H1 (cell line): ENCODE measurements at regions not wholly inside any gene's neighbourhood (a gene's known extent, or its start where the extent isn't known, plus 50 kb on each side); places are given as distances from the start of the nearest gene placed in this dataset.

ENCODE experiments used
- CTCF ChIA-PET: fragments of 300-600 bp; sonication (Branson Sonifier 250); formaldehyde crosslinking; loops from one replicate; lab custom pipeline; 2021; ENCODE audit not compliant: partially characterized antibody; lab: Charles Lee
- POLR2A ChIA-PET: fragments of 300-600 bp; sonication (Branson Sonifier 250); formaldehyde crosslinking; loops from one replicate; lab custom pipeline; 2021; ENCODE audit warnings: inconsistent platforms; ENCODE audit not compliant: partially characterized antibody; lab: Charles Lee
- DNase-seq, 2 experiments: peaks; one replicate each; pipeline versions ENCODE4 v3.0.0 to v3.0.0-alpha.2; 2010 to 2022; ENCODE audit warnings: low spot score in 2 of 2, low read depth in 1 of 2, mixed read lengths in 1 of 2
- FAIRE-seq: peaks from 2 replicates; lab custom pipeline; 2011; peaks lifted over from hg19 to GRCh38; lab: Jason Lieb, UNC
- H2AFZ ChIP-seq: 2 replicates; pipeline ENCODE4 v1.8.1; 2012; ENCODE audit warnings: low read length, inconsistent platforms
- H2AK5ac ChIP-seq: 2 replicates; pipeline ENCODE4 v1.6.1; 2013; ENCODE audit warnings: low read depth, low read length
- H2BK120ac ChIP-seq: replicated peaks from 2 replicates; pipeline ENCODE3; 2013; ENCODE audit warnings: low read depth, low read length, inconsistent platforms
- H2BK12ac ChIP-seq: 2 replicates; pipeline ENCODE4 v1.6.1; 2013; ENCODE audit warnings: low read depth, low read length
- H2BK15ac ChIP-seq: 2 replicates; pipeline ENCODE4 v1.6.1; 2013; ENCODE audit warnings: low read length
- H2BK20ac ChIP-seq: 2 replicates; pipeline ENCODE4 v1.6.1; 2013; ENCODE audit warnings: low read length
- H2BK5ac ChIP-seq: 2 replicates; pipeline ENCODE4 v1.6.1; 2013; ENCODE audit warnings: low read depth, low read length
- H3K14ac ChIP-seq: 2 replicates; pipeline ENCODE4 v1.6.1; 2013; ENCODE audit warnings: inconsistent platforms; ENCODE audit not compliant: insufficient read length
- H3K18ac ChIP-seq: 2 replicates; pipeline ENCODE4 v1.6.1; 2013; ENCODE audit warnings: low read length; ENCODE audit errors: extremely low read depth
- H3K23ac ChIP-seq: 2 replicates; pipeline ENCODE4 v1.6.1; 2013; ENCODE audit warnings: inconsistent platforms; ENCODE audit not compliant: insufficient read length
- H3K23me2 ChIP-seq: 2 replicates; pipeline ENCODE4 v1.6.1; 2013; ENCODE audit warnings: low read depth, low read length
- H3K27ac ChIP-seq: 2 replicates; pipeline ENCODE4 v1.6.1; 2011; ENCODE audit warnings: low read depth, low read length, inconsistent platforms
- H3K27me3 ChIP-seq, 4 experiments: replicated peaks in 1 of 4; 1 replicate in 1 of 4; 2 replicates in 3 of 4; pipeline versions ENCODE4 v1.6.1 to v1.8.1; 2011 to 2013; ENCODE audit warnings: low read length in 3 of 4, mild to moderate bottlenecking in 3 of 4, inconsistent platforms in 2 of 4, mixed read lengths in 2 of 4, moderate library complexity in 1 of 4; ENCODE audit not compliant: control insufficient read depth in 3 of 4, insufficient read depth in 3 of 4; ENCODE audit errors: extremely low read depth in 1 of 4
- H3K36me3 ChIP-seq, 4 experiments: 2 replicates each; pipeline versions ENCODE4 v1.6.1 to v1.8.1; 2011 to 2013; ENCODE audit warnings: mild to moderate bottlenecking in 4 of 4, low read length in 3 of 4, moderate library complexity in 2 of 4, control low read depth in 1 of 4, inconsistent platforms in 1 of 4; ENCODE audit not compliant: insufficient read depth in 4 of 4, control insufficient read depth in 2 of 4
- H3K4ac ChIP-seq: replicated peaks from 2 replicates; pipeline ENCODE3; 2013; ENCODE audit warnings: low read length, low read depth, mixed read lengths, inconsistent platforms; ENCODE audit not compliant: insufficient read length
- H3K4me1 ChIP-seq, 4 experiments: replicated peaks in 1 of 4; 1 replicate in 1 of 4; 2 replicates in 3 of 4; pipeline versions ENCODE4 v1.6.1 to v1.8.1; 2011 to 2013; ENCODE audit warnings: low read length in 3 of 4, inconsistent platforms in 2 of 4, mixed read lengths in 1 of 4; ENCODE audit not compliant: insufficient read depth in 4 of 4, control insufficient read depth in 3 of 4
- H3K4me2 ChIP-seq, 2 experiments: 2 replicates each; pipeline versions ENCODE4 v1.6.1 to v1.8.1; 2011 to 2013; ENCODE audit warnings: low read depth in 2 of 2, low read length in 2 of 2, control low read depth in 1 of 2, inconsistent platforms in 1 of 2, mild to moderate bottlenecking in 1 of 2; ENCODE audit not compliant: insufficient read depth in 1 of 2
- H3K4me3 ChIP-seq, 4 experiments: fragments of 200-600, 300-600 bp in 1 of 4; sonication (generic), shearing (Covaris generic), sonication (Bioruptor Twin) in 1 of 4; 2 replicates each; pipeline versions ENCODE4 v1.5.1 to v1.8.1; 2011 to 2016; ENCODE audit warnings: low read length in 4 of 4, low read depth in 3 of 4, control low read depth in 2 of 4, inconsistent platforms in 2 of 4, mild to moderate bottlenecking in 2 of 4, mixed read lengths in 1 of 4, moderate library complexity in 1 of 4; ENCODE audit not compliant: insufficient read depth in 2 of 4; ENCODE audit errors: extremely low read depth in 1 of 4
- H3K56ac ChIP-seq: replicated peaks from 2 replicates; pipeline ENCODE3; 2013; ENCODE audit warnings: low read depth, mild to moderate bottlenecking, mixed read lengths, low read length, inconsistent platforms; ENCODE audit not compliant: insufficient read length
- H3K79me1 ChIP-seq: 2 replicates; pipeline ENCODE4 v1.6.1; 2013; ENCODE audit warnings: low read depth, low read length, control low read depth
- H3K79me2 ChIP-seq, 2 experiments: 2 replicates each; pipeline versions ENCODE4 v1.6.1 to v1.8.1; 2012 to 2013; ENCODE audit warnings: low read length in 2 of 2, mild to moderate bottlenecking in 2 of 2, inconsistent platforms in 1 of 2; ENCODE audit not compliant: insufficient read depth in 2 of 2, control insufficient read depth in 1 of 2
- H3K9ac ChIP-seq, 4 experiments: replicated peaks in 1 of 4; 1 replicate in 1 of 4; 2 replicates in 3 of 4; pipeline versions ENCODE4 v1.6.1 to v1.8.1; 2011 to 2013; ENCODE audit warnings: low read depth in 3 of 4, low read length in 3 of 4, control low read depth in 2 of 4, mild to moderate bottlenecking in 2 of 4, moderate library complexity in 2 of 4, inconsistent platforms in 1 of 4; ENCODE audit errors: extremely low read depth in 1 of 4
- H3K9me3 ChIP-seq, 2 experiments: 2 replicates each; pipeline versions ENCODE4 v1.6.1 to v1.8.1; 2012 to 2013; ENCODE audit warnings: mild to moderate bottlenecking in 2 of 2, moderate library complexity in 2 of 2, control low read depth in 1 of 2, inconsistent platforms in 1 of 2, low read depth in 1 of 2, low read length in 1 of 2, mixed read lengths in 1 of 2; ENCODE audit not compliant: insufficient read depth in 2 of 2
- H4K20me1 ChIP-seq, 2 experiments: replicated peaks in 1 of 2; 2 replicates each; pipeline versions ENCODE3 to v1.8.1; 2011 to 2013; ENCODE audit warnings: inconsistent platforms in 2 of 2, low read length in 2 of 2, mild to moderate bottlenecking in 1 of 2; ENCODE audit not compliant: insufficient read depth in 2 of 2, control insufficient read depth in 1 of 2
- H4K5ac ChIP-seq: 2 replicates; pipeline ENCODE4 v1.6.1; 2013; ENCODE audit warnings: low read length, low read depth, mixed read lengths, inconsistent platforms; ENCODE audit not compliant: insufficient read length
- H4K8ac ChIP-seq: 2 replicates; pipeline ENCODE4 v1.8.0; 2013; ENCODE audit warnings: mild to moderate bottlenecking, moderate library complexity, low read length, inconsistent platforms; ENCODE audit not compliant: insufficient read depth; ENCODE audit errors: extremely low read depth
- H4K91ac ChIP-seq: replicated peaks from 2 replicates; pipeline ENCODE3; 2013; ENCODE audit warnings: low read length, mixed read lengths, inconsistent platforms; ENCODE audit not compliant: insufficient read length
- BRCA1 ChIP-seq: IDR thresholded peaks from 2 replicates; pipeline ENCODE4 v1.6.1; 2012; ENCODE audit warnings: low read depth, low read length, improper control_type of control experiment
- CBX5 ChIP-seq: fragments of 300-800, 300-1000 bp; sonication (generic); IDR thresholded peaks from 2 replicates; pipeline ENCODE4 v1.7.1; 2016; ENCODE audit warnings: antibody characterized with exemption, low read length, low read depth
- MAFK ChIP-seq: IDR thresholded peaks from 2 replicates; pipeline ENCODE4 v1.6.1; 2012; ENCODE audit warnings: low read depth, mild to moderate bottlenecking, improper control_type of control experiment, low read length
- NRF1 ChIP-seq: IDR thresholded peaks from 2 replicates; pipeline ENCODE4 v1.6.1; 2011; ENCODE audit warnings: mild to moderate bottlenecking, low read depth, low read length, improper control_type of control experiment
- POLR2A ChIP-seq, 2 experiments: IDR thresholded peaks; 1 replicate in 1 of 2; 2 replicates in 1 of 2; pipeline ENCODE4 v1.6.1; 2011; ENCODE audit warnings: low read depth in 2 of 2, low read length in 2 of 2, mild to moderate bottlenecking in 2 of 2; ENCODE audit errors: control extremely low read depth in 1 of 2
- SIRT6 ChIP-seq: IDR thresholded peaks from one replicate; pipeline ENCODE4 v1.7.1; 2012; ENCODE audit warnings: low read length, inconsistent platforms
- SIX5 ChIP-seq: IDR thresholded peaks from 2 replicates; pipeline ENCODE4 v1.6.1; 2011; ENCODE audit warnings: mild to moderate bottlenecking, low read depth, low read length
- TAF7 ChIP-seq: optimal IDR thresholded peaks from 2 replicates; pipeline ENCODE3; 2011; ENCODE audit warnings: low read depth, mild to moderate bottlenecking, inconsistent platforms, low read length, moderate library complexity, borderline replicate concordance
- TEAD4 ChIP-seq: IDR thresholded peaks from 2 replicates; pipeline ENCODE4 v1.6.1; 2012; ENCODE audit warnings: low read depth, low read length, inconsistent platforms, mixed read lengths
- ZNF274 ChIP-seq: IDR thresholded peaks from 2 replicates; pipeline ENCODE4 v1.7.0; 2012; ENCODE audit warnings: low read length, borderline replicate concordance; ENCODE audit errors: extremely low read depth
- WGBS, 2 experiments: shearing (Covaris generic) in 1 of 2; methylation state at CpG; one replicate each; pipeline versions ENCODE4 v1.1.6 to v1.1.7; 2013 to 2015; ENCODE audit warnings: low lambda C conversion rate in 2 of 2, mixed read lengths in 2 of 2, inconsistent platforms in 1 of 2, low coverage in 1 of 2, missing lambda C conversion rate in 1 of 2; ENCODE audit not compliant: insufficient replicate concordance in 2 of 2, insufficient coverage in 1 of 2, insufficient read length in 1 of 2; ENCODE audit errors: extremely low coverage in 1 of 2, missing lambda C conversion rate in 1 of 2; 5-methylcytosine and 5-hydroxymethylcytosine counted together
- TF ChIP-seq, protein P1 (sequence below), 3 experiments: IDR thresholded peaks; 1 replicate in 2 of 3; 2 replicates in 1 of 3; pipeline versions ENCODE4 v1.5.1 to v1.6.1; 2011; ENCODE audit warnings: low read length in 3 of 3, mild to moderate bottlenecking in 3 of 3, inconsistent platforms in 2 of 3, low read depth in 1 of 3, moderate library complexity in 1 of 3; ENCODE audit not compliant: insufficient read depth in 1 of 3; ENCODE audit errors: control extremely low read depth in 1 of 3

DNA sequence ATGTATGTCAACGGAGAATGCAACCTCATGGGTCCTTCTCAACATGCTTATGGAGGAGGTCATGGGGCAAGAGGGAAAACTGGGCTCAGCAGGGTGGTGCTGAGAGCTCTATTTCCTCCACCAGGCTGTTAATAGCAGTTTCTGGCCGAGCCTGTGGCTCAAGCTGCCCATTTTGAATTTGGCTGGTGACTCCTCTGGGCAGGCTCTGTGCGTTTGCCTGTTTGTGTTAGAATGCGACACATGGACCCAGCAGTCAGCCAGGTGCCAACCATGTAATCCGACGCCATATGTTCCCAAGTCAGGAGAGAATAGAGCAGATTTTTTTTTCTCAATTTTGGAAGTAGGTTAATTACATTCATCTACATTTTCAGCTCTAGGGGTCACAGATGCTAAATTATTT lies 387.7 kb upstream of the CLINT1 start:
- H3K14ac ChIP-seq: no peak overlapping the region
- H3K4ac ChIP-seq: no peak overlapping the region
- no peak overlapping the region for H2AFZ ChIP-seq
- H4K8ac ChIP-seq: peak overlapping the region; percentile 7; the same call in 1 of the 2 replicates
- H3K79me1 ChIP-seq: no peaks in the 10 kb centered on the region
- WGBS, 2 experiments: 74% methylated on average over 6 of the region's 6 CpGs; no CpG with 5 or more reads in 1 of the 2 experiments
- H3K4me3 ChIP-seq: no peak overlapping the region
- no peak overlapping the region for H3K4me2 ChIP-seq
- no peak overlapping the region for H2BK120ac ChIP-seq
- no peak overlapping the region for H3K56ac ChIP-seq
- peaks cover 0 to 1% (median 0%) of the 10 kb centered on the region in 4 experiments; a peak in 1 of 7 replicates for H3K27me3 ChIP-seq
- no peaks in the 10 kb centered on the region for H3K36me3 ChIP-seq
- H2BK12ac ChIP-seq: no peak overlapping the region
- no peak for FAIRE-seq
- no peaks in the 10 kb centered on the region; the same call in 1 of the 2 replicates for H3K23me2 ChIP-seq
- no peak overlapping the region for H3K9ac ChIP-seq
- TF ChIP-seq SIRT6: no peak
- no peak for TF ChIP-seq TAF7
- TF ChIP-seq NRF1: no peak
- no peak for TF ChIP-seq ZNF274
- no peak for TF ChIP-seq MAFK
- TF ChIP-seq BRCA1: no peak
- TF ChIP-seq SIX5: no peak
- TF ChIP-seq, protein P1, sequence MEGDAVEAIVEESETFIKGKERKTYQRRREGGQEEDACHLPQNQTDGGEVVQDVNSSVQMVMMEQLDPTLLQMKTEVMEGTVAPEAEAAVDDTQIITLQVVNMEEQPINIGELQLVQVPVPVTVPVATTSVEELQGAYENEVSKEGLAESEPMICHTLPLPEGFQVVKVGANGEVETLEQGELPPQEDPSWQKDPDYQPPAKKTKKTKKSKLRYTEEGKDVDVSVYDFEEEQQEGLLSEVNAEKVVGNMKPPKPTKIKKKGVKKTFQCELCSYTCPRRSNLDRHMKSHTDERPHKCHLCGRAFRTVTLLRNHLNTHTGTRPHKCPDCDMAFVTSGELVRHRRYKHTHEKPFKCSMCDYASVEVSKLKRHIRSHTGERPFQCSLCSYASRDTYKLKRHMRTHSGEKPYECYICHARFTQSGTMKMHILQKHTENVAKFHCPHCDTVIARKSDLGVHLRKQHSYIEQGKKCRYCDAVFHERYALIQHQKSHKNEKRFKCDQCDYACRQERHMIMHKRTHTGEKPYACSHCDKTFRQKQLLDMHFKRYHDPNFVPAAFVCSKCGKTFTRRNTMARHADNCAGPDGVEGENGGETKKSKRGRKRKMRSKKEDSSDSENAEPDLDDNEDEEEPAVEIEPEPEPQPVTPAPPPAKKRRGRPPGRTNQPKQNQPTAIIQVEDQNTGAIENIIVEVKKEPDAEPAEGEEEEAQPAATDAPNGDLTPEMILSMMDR (IDR thresholded peaks at IDR 0.05; ENCODE audit: control extremely low read depth in 1 of 3, insufficient read depth in 1 of 3, low read depth in 1 of 3, low read length in 3 of 3): no peak
- no peak for TF ChIP-seq CBX5
- TF ChIP-seq POLR2A (IDR thresholded peaks at IDR 0.05; ENCODE audit: control extremely low read depth in 1 of 2, low read depth in 2 of 2, low read length in 2 of 2): no peak
- TF ChIP-seq TEAD4: no peak
- TF ChIP-seq, all 59 proteins: peak for 0
- no peak overlapping the region for H2AK5ac ChIP-seq
- no peaks in the 10 kb centered on the region for H3K4me1 ChIP-seq
- ChIA-PET CTCF (no interaction called here), POLR2A (no interaction called here)
- no peak overlapping the region for H3K18ac ChIP-seq
- no peak overlapping the region for H4K5ac ChIP-seq
- no peak for DNase-seq
- H4K91ac ChIP-seq: no peak overlapping the region
- no peak overlapping the region for H3K23ac ChIP-seq
- no peak overlapping the region for H2BK5ac ChIP-seq
- H3K79me2 ChIP-seq: no peaks in the 10 kb centered on the region
- no peaks in the 10 kb centered on the region for H4K20me1 ChIP-seq
- H2BK15ac ChIP-seq: no peak overlapping the region
- H2BK20ac ChIP-seq: no peak overlapping the region
- no peaks in the 10 kb centered on the region for H3K9me3 ChIP-seq
- no peak overlapping the region for H3K27ac ChIP-seq
